Endothelial cell of umbilical vein (primary cell): ENCODE measurements at regions not wholly inside any gene's neighbourhood (a gene's known extent, or its start where the extent isn't known, plus 50 kb on each side); places are given as distances from the start of the nearest gene placed in this dataset.

Experiments
- BruUV-seq: library from RNA; stranded (reverse); fragments of 400-500 nt; replicated peaks from 2 replicates; lab custom pipeline; 2021; lab: Mats Ljungman, UMichigan
- CTCF ChIA-PET: fragments of 300-600, 350-600 bp; sonication (Branson Sonifier 250); formaldehyde crosslinking; loops from one replicate; lab custom pipeline; 2021; ENCODE audit warnings: antibody characterized with exemption, inconsistent platforms; lab: Charles Lee
- POLR2A ChIA-PET: fragments of 300-600, 350-600 bp; sonication (Branson Sonifier 250); formaldehyde crosslinking; loops from one replicate; lab custom pipeline; 2021; ENCODE audit warnings: antibody characterized with exemption, inconsistent platforms; lab: Charles Lee
- DNase-seq: peaks from one replicate; pipeline ENCODE4 v3.0.0-alpha.2; 2011; ENCODE audit warnings: low read depth, low spot score
- FAIRE-seq: peaks from 2 replicates; lab custom pipeline; 2011; peaks lifted over from hg19 to GRCh38; lab: Jason Lieb, UNC
- H2AFZ ChIP-seq: 2 replicates; pipeline ENCODE4 v1.6.0; 2012; ENCODE audit warnings: low read depth, low read length, control low read depth, inconsistent platforms
- H3K27ac ChIP-seq: 2 replicates; pipeline ENCODE4 v1.5.1; 2011; ENCODE audit warnings: low read depth, mild to moderate bottlenecking, control low read depth, low read length, moderate library complexity; ENCODE audit not compliant: insufficient read depth
- H3K27me3 ChIP-seq, 2 experiments: 2 replicates each; pipeline versions ENCODE4 v1.6.0 to v1.6.1; 2011; ENCODE audit warnings: low read length in 2 of 2, mixed read lengths in 1 of 2; ENCODE audit not compliant: control insufficient read depth in 2 of 2, insufficient read depth in 2 of 2
- H3K36me3 ChIP-seq, 2 experiments: 2 replicates in 1 of 2; 3 replicates in 1 of 2; pipeline ENCODE4 v1.5.1; 2011; ENCODE audit warnings: low read length in 2 of 2, mild to moderate bottlenecking in 1 of 2, moderate library complexity in 1 of 2; ENCODE audit not compliant: control insufficient read depth in 2 of 2, insufficient read depth in 2 of 2; ENCODE audit errors: extremely low read depth in 1 of 2
- H3K4me1 ChIP-seq: 3 replicates; pipeline ENCODE4 v1.5.1; 2011; ENCODE audit warnings: mild to moderate bottlenecking, low read length; ENCODE audit not compliant: control insufficient read depth, insufficient read depth; ENCODE audit errors: extremely low read depth
- H3K4me2 ChIP-seq: 2 replicates; pipeline ENCODE4 v1.6.1; 2011; ENCODE audit warnings: low read length, control low read depth, mixed read lengths; ENCODE audit not compliant: insufficient read depth
- H3K4me3 ChIP-seq, 3 experiments: fragments of 200-600 bp in 1 of 3; sonication (generic), shearing (Covaris generic) in 1 of 3; replicated peaks in 1 of 3; 2 replicates each; pipeline ENCODE4 v1.5.1; 2011 to 2016; ENCODE audit warnings: control low read depth in 3 of 3, low read length in 3 of 3, mild to moderate bottlenecking in 2 of 3, inconsistent platforms in 1 of 3, low read depth in 1 of 3, moderate library complexity in 1 of 3; ENCODE audit not compliant: insufficient read depth in 1 of 3
- H3K79me2 ChIP-seq: 2 replicates; pipeline ENCODE4 v1.6.0; 2012; ENCODE audit warnings: low read length, inconsistent platforms; ENCODE audit not compliant: control insufficient read depth, insufficient read depth
- H3K9ac ChIP-seq: replicated peaks from 2 replicates; pipeline ENCODE3; 2011; ENCODE audit warnings: low read length, control low read depth; ENCODE audit not compliant: insufficient read depth; ENCODE audit errors: extremely low read depth
- H3K9me1 ChIP-seq: replicated peaks from 3 replicates; pipeline ENCODE4 v1.6.0; 2011; ENCODE audit warnings: mild to moderate bottlenecking, low read length; ENCODE audit not compliant: control insufficient read depth, insufficient read depth; ENCODE audit errors: extremely low read depth
- H3K9me3 ChIP-seq: replicated peaks from 2 replicates; pipeline ENCODE4 v1.5.1; 2012; ENCODE audit warnings: low read length, inconsistent platforms; ENCODE audit not compliant: control insufficient read depth, insufficient read depth
- H4K20me1 ChIP-seq: replicated peaks from 2 replicates; pipeline ENCODE3; 2011; ENCODE audit warnings: mild to moderate bottlenecking, low read length; ENCODE audit not compliant: control insufficient read depth, insufficient read depth; ENCODE audit errors: extremely low read depth
- CTCF ChIP-seq, 2 donors: IDR thresholded peaks; 1 replicate in 1 of 2; 2 replicates in 1 of 2; pipeline ENCODE4 v1.5.1; 2011; ENCODE audit warnings: low read length in 2 of 2, mild to moderate bottlenecking in 2 of 2, moderate library complexity in 2 of 2, control low read depth in 1 of 2, inconsistent platforms in 1 of 2, low read depth in 1 of 2; ENCODE audit not compliant: insufficient read depth in 1 of 2; ENCODE audit errors: extremely low read depth in 1 of 2
- EZH2 ChIP-seq: IDR thresholded peaks from 2 replicates; pipeline ENCODE4 v1.6.1; 2012; ENCODE audit warnings: borderline replicate concordance, low read depth, mild to moderate bottlenecking, moderate library complexity, low read length, inconsistent platforms; ENCODE audit not compliant: severe bottlenecking
- FOS ChIP-seq: IDR thresholded peaks from 2 replicates; pipeline ENCODE4 v1.6.1; 2011; ENCODE audit warnings: mild to moderate bottlenecking, low read length, moderate library complexity, borderline replicate concordance; ENCODE audit not compliant: insufficient read depth
- GATA2 ChIP-seq: IDR thresholded peaks from 2 replicates; pipeline ENCODE4 v1.7.0; 2011; ENCODE audit warnings: low read depth, mild to moderate bottlenecking, moderate library complexity, mixed read lengths, low read length; ENCODE audit not compliant: insufficient read length, insufficient read depth
- JUN ChIP-seq: IDR thresholded peaks from 2 replicates; pipeline ENCODE4 v1.6.1; 2011; ENCODE audit warnings: borderline replicate concordance, low read depth; ENCODE audit not compliant: insufficient read length, insufficient read depth
- MAX ChIP-seq: IDR thresholded peaks from 2 replicates; pipeline ENCODE4 v1.6.1; 2011; ENCODE audit not compliant: insufficient read depth, insufficient read length
- MYC ChIP-seq: IDR thresholded peaks from one replicate; pipeline ENCODE4 v1.6.1; 2011; ENCODE audit warnings: mild to moderate bottlenecking, low read depth, low read length
- POLR2A ChIP-seq: IDR thresholded peaks from 2 replicates; pipeline ENCODE4 v1.6.1; 2012; ENCODE audit warnings: low read depth, mild to moderate bottlenecking, control low read depth, low read length
- POLR2AphosphoS5 ChIP-seq: IDR thresholded peaks from 2 replicates; pipeline ENCODE4 v1.6.1; 2012; ENCODE audit warnings: low read depth, mild to moderate bottlenecking, control low read depth, low read length, moderate library complexity; ENCODE audit not compliant: insufficient read depth
- dilution Hi-C: fragments of 300-500 bp; cut with MboI; formaldehyde crosslinking; loops from one replicate; pipeline ENCODE4 v1.15.0; 2019; ENCODE audit warnings: low sequenced_read_pairs; ENCODE audit not compliant: extremely low pct_ligation_motif_present
- intact Hi-C: fragments of 100-400 bp; cut with micrococcal nuclease; formaldehyde crosslinking; loops from one replicate; pipeline ENCODE4 v1.10.0; 2022

GRCh38 chr13:67754012-67754411 lies 523.9 kb upstream of the PCDH9 start:
- FAIRE-seq = no peak
- CTCF ChIA-PET = no interaction called here

More at GRCh38 chr13:67754012-67754411, 523.9 kb upstream of the PCDH9 start:
- dilution Hi-C loops = no loop called here
- TF ChIP-seq POLR2A (no peak), MYC (no peak), MAX (no peak), FOS (no peak), GATA2 (no peak), EZH2 (no peak), CTCF (IDR thresholded peaks at IDR 0.05; ENCODE audit: extremely low read depth in 1 of 2, insufficient read depth in 1 of 2, low read depth in 1 of 2, low read length in 2 of 2) (no peak), POLR2AphosphoS5 (no peak), JUN (no peak)
- no peak overlapping the region for H3K4me3 ChIP-seq
- H3K9me1 ChIP-seq = no peaks in the 10 kb centered on the region
- no peak overlapping the region for H3K27ac ChIP-seq
- no TSS peak for BruUV-seq
- H3K9me3 ChIP-seq = no peaks in the 10 kb centered on the region
- H2AFZ ChIP-seq = no peak overlapping the region
- no peaks in the 10 kb centered on the region for H3K27me3 ChIP-seq
- H3K4me1 ChIP-seq = no peaks in the 10 kb centered on the region
- H4K20me1 ChIP-seq = no peaks in the 10 kb centered on the region
- intact Hi-C loops = no loop called here
- no peaks in the 10 kb centered on the region for H3K36me3 ChIP-seq
- DNase-seq = no peak
- H3K4me2 ChIP-seq = no peak overlapping the region
- H3K79me2 ChIP-seq = no peaks in the 10 kb centered on the region
- POLR2A ChIA-PET = no interaction called here
- no peak overlapping the region for H3K9ac ChIP-seq
